ENCODE measurements at regions not wholly inside any gene's neighbourhood (a gene's known extent, or its start where the extent isn't known, plus 50 kb on each side); places are given as distances from the start of the nearest gene placed in this dataset.

DNA sequence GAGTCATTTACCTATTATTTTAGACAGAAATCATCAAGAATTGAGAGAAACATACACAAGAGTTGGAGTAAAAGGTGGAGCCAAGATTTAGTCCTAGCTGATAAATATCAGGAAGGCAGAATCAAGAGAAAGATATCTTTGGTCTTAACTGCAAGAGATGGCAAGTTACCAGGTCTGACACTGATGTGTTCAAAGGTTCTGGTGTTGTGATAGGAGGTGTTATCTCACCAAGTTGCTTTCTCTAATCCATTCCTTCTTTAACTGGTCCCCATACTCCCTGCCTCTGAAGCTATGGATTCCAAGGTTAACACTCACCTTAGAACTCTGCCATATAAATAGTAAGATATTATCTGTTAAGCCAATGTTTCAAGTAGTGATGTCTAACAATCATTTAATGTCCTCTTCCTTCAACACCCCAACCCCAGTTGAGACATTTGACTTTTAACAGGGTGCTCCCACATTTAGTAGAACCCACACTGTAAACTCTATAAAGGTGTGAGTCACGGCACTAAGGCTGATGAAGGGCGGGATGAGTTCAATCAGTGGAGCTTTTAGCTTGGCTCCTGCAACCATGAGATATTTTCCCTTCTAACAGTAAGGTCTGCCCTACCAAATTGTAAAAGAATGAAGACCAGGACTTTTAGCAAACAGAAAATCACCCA lies 333.7 kb downstream of the RND3 start:
- DNase-seq (ENCODE audit: low read depth in 1 of 2, low spot score in 1 of 2): no peak
- TF ChIP-seq, protein P1, sequence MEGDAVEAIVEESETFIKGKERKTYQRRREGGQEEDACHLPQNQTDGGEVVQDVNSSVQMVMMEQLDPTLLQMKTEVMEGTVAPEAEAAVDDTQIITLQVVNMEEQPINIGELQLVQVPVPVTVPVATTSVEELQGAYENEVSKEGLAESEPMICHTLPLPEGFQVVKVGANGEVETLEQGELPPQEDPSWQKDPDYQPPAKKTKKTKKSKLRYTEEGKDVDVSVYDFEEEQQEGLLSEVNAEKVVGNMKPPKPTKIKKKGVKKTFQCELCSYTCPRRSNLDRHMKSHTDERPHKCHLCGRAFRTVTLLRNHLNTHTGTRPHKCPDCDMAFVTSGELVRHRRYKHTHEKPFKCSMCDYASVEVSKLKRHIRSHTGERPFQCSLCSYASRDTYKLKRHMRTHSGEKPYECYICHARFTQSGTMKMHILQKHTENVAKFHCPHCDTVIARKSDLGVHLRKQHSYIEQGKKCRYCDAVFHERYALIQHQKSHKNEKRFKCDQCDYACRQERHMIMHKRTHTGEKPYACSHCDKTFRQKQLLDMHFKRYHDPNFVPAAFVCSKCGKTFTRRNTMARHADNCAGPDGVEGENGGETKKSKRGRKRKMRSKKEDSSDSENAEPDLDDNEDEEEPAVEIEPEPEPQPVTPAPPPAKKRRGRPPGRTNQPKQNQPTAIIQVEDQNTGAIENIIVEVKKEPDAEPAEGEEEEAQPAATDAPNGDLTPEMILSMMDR (IDR thresholded peaks at IDR 0.05; ENCODE audit: low read depth, low read length): no peak
- Histone ChIP-seq H3K27me3 (no peaks in the 10 kb centered on the region), H3K27ac (no peak overlapping the region), H3K9me3 (ENCODE audit: low read depth) (no peaks in the 10 kb centered on the region), H3K4me3 (no peak overlapping the region), H3K36me3 (no peaks in the 10 kb centered on the region), H3K4me1 (ENCODE audit: low read depth) (no peaks in the 10 kb centered on the region)

DNA sequence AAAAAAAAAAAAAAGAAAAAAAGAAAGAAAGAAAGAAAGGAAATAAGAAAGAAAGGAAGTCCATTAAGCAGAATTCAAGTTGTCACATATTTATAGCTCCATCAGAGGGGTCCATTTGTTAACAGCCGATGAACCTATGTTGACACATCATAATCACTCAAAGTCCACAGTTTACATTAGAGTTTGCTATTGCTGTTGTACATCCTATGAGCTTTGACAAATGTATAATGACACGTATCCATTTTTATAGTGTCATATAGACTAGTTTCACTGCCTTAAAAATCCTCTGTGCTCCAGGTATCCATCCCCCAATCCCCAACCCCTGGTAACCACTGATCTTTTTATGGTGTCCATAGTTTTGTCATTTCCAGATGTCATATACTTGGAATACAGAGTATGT lies 335.2 kb downstream of the RND3 start:
- no peaks in the 10 kb centered on the region for H3K27me3 ChIP-seq
- DNase-seq (ENCODE audit: low read depth in 1 of 2, low spot score in 1 of 2): no peak
- TF ChIP-seq, protein P1 (IDR thresholded peaks at IDR 0.05; ENCODE audit: low read depth, low read length): no peak
- H3K9me3 ChIP-seq (ENCODE audit: low read depth): no peaks in the 10 kb centered on the region
- no peaks in the 10 kb centered on the region for H3K36me3 ChIP-seq
- H3K4me3 ChIP-seq: no peak overlapping the region
- no peak overlapping the region for H3K27ac ChIP-seq
- H3K4me1 ChIP-seq (ENCODE audit: low read depth): no peaks in the 10 kb centered on the region

DNA sequence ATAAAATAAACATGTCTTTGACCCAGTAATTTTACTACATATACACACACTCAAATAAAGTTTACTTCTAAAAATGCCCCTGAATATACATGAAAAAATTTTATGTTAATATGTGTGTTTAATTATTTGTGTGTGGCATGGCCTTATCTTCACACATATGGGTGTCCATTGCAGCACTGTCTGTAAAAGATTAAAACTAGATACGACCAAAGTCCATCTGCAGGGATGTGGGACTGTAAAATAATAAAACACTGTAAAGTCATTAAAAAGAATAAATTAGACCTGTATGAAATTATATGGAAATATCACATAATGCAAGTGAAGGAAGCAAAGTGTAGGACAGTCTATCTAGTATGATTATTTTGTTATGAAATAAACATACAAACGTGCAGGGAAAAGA lies 337.3 kb downstream of the RND3 start:
- no peaks in the 10 kb centered on the region for H3K9me3 ChIP-seq (ENCODE audit: low read depth)
- no peak overlapping the region for H3K27ac ChIP-seq
- no peak for DNase-seq (ENCODE audit: low read depth in 1 of 2, low spot score in 1 of 2)
- TF ChIP-seq, protein P1 (IDR thresholded peaks at IDR 0.05; ENCODE audit: low read depth, low read length): no peak
- no peaks in the 10 kb centered on the region for H3K27me3 ChIP-seq
- H3K36me3 ChIP-seq: no peaks in the 10 kb centered on the region
- H3K4me3 ChIP-seq: no peak overlapping the region
- H3K4me1 ChIP-seq (ENCODE audit: low read depth): no peaks in the 10 kb centered on the region

DNA sequence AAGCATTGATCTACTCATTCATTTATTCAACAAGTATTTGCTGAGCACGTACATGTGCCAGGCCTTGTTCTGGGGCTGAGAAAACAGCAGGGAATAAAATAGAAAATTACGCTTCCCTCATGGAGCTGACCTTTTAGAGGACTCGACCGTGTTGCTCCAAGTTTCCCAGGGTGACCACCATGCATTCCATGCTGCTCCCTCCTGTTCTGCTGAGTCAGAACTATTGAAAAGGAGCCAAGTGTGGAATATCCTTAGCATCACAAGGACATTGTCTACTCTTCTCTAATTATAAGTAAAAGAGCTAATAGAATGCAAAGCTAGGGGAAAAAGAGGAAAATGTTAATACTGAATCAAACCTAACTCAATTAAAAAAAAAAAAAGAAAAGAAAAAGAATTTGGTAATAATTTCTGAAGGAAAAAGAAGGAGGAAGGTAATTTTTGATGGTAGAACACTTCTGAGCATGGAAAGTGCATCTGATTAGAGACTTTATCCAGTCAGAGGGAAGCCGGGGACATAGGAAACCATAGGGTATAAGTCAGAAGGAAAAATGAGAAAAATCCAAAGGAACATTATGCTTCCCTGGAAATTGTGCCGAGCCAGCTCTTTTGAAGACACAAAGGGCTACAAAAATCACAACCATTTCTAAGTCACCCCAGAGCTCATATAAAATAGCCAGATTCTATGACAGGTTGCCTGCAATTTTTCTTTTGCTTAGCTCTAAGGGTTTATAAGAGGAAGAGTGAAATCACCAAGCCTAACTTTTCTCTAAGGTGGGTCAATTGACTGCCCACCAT lies 339.4 kb downstream of the RND3 start:
- DNase-seq (ENCODE audit: low read depth in 1 of 2, low spot score in 1 of 2): peak in 1 of 2 donors; percentile 67
- no peaks in the 10 kb centered on the region for H3K4me1 ChIP-seq (ENCODE audit: low read depth)
- no peak overlapping the region for H3K27ac ChIP-seq
- no peak overlapping the region for H3K4me3 ChIP-seq
- TF ChIP-seq, protein P1 (IDR thresholded peaks at IDR 0.05; ENCODE audit: low read depth, low read length): no peak
- H3K27me3 ChIP-seq: no peaks in the 10 kb centered on the region
- no peaks in the 10 kb centered on the region for H3K36me3 ChIP-seq
- no peaks in the 10 kb centered on the region for H3K9me3 ChIP-seq (ENCODE audit: low read depth)

DNA sequence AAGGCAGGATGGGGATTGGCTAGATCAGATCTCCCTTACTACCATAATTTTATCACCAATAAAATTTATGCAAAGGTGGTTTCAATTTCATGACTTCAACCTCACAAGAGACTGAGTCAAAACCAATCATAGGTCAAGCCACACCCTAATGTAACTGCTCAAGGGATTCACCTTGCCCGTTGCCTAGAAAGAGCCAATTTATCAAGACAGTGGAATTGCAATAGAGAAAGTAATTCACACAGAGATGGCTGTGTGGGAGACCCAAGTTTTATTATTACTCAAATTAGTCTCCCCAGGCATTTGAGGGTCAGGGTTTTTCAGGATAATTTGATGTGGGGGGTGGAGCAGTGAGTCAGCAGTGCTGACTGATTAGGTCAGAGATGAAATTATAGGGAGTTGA lies 340.6 kb downstream of the RND3 start:
- H3K9me3 ChIP-seq (ENCODE audit: low read depth): no peaks in the 10 kb centered on the region
- H3K27me3 ChIP-seq: no peaks in the 10 kb centered on the region
- TF ChIP-seq, protein P1 (IDR thresholded peaks at IDR 0.05; ENCODE audit: low read depth, low read length): no peak
- no peak overlapping the region for H3K4me3 ChIP-seq
- no peaks in the 10 kb centered on the region for H3K4me1 ChIP-seq (ENCODE audit: low read depth)
- DNase-seq (ENCODE audit: low read depth in 1 of 2, low spot score in 1 of 2): no peak
- no peak overlapping the region for H3K27ac ChIP-seq
- H3K36me3 ChIP-seq: no peaks in the 10 kb centered on the region
